KG1 (cell line): ENCODE measurements at regions not wholly inside any gene's neighbourhood (a gene's known extent, or its start where the extent isn't known, plus 50 kb on each side); places are given as distances from the start of the nearest gene placed in this dataset.

Experiments used
- DNase-seq: peaks from one replicate; lab custom pipeline; 2025; lab: John Stamatoyannopoulos, UW

GRCh38 chr3:161156936-161157335, 51.8 kb upstream of the B3GALNT1 start:
- no peak for DNase-seq

- no peak for DNase-seq
Measured at GRCh38 chr3:161161603-161162002, 56.5 kb upstream of the B3GALNT1 start.

DNA sequence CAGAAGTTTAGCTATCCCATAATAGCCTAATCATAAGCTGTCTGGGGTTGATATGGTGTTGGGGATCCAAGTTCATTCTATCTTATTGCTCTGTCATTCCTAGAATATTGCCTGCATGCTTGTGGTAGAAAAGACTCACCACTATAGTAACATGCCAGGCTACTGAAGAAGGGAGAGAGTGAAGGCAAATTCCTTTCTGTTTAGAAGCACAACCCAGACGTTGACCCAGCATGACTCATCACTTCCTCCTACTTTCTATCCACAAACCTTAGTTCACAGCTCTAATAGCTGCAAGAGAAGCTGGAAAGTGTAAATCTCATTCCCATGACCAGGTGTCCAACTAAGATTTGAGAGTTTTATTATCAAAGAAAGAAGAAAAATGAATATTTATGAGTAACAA, 57.8 kb upstream of the NMD3 start:
- no peak for DNase-seq

DNA sequence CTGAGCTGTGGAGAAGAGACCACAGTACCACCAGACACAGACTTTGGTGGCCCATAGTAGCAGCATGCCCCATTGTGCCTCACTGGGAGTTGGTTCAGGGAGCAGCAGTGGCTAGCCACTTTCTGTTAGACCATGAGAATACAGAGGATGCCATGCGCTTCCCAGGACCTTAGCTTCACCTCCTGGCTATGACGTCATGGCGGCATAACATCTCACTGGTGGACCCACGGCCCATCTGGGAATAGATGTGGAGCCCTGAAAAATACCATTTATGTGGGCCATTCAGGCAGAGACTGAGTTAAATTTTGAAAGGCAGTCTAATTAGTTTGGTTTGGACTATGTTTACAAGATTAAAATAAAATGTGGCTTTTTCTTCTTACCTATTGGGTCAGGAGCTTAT, 55.1 kb upstream of the NMD3 start:
- DNase-seq, result no peak

DNA sequence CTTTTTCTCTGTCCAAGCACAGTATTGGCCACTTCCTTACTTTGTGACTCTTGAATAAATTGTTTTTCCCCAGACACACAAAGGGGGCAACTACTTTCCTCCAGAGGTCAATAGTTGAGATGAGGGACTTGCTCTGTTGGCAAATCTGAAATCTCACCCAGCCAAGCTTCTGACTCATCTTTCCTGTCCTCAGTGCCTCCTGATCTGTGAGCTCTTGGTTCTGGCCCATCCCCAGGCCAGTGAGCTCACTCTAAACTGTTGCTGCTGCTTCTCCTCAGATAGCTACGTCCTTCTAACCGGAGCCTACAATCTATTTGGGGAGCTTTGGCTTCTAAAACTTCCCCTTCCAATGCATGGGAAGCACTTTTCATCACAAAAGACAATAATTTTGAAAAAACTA, 50.0 kb upstream of the NMD3 start:
- DNase-seq, result peak; percentile 29
